Prostate gland (tissue), 2 donors: ENCODE measurements at regions not wholly inside any gene's neighbourhood (a gene's known extent, or its start where the extent isn't known, plus 50 kb on each side); places are given as distances from the start of the nearest gene placed in this dataset.

Experiments
- CTCF ChIP-seq, 4 experiments: fragments of 200-600 bp in 2 of 4; fragments of 450-650 bp in 2 of 4; sonication (generic) in 2 of 4; IDR thresholded peaks; 1 replicate in 3 of 4; 2 replicates in 1 of 4; pipeline ENCODE4 v1.5.1; 2016 to 2019; ENCODE audit warnings: antibody characterized with exemption in 4 of 4, mild to moderate bottlenecking in 2 of 4, moderate library complexity in 2 of 4
- POLR2A ChIP-seq: fragments of 450-650 bp; IDR thresholded peaks from one replicate; pipeline ENCODE4 v1.6.1; 2016; ENCODE audit warnings: antibody characterized with exemption, mild to moderate bottlenecking

- TF ChIP-seq CTCF (IDR thresholded peaks at IDR 0.05) (no peak), POLR2A (no peak)
These were observed 54.4 kb upstream of the BHLHE23 start for GRCh38 chr20:63061051-63061770.
